Lower leg skin (tissue), 4 donors: ENCODE measurements at regions not wholly inside any gene's neighbourhood (a gene's known extent, or its start where the extent isn't known, plus 50 kb on each side); places are given as distances from the start of the nearest gene placed in this dataset.

Source experiments
- DNase-seq, 2 donors: peaks; one replicate each; pipeline ENCODE4 v3.0.0-alpha.2; 2019; ENCODE audit warnings: low spot score in 2 of 2
- H3K4me3 ChIP-seq: fragments of 200-600 bp; sonication (generic); 2 replicates; pipeline ENCODE4 v1.5.1; 2017; ENCODE audit warnings: mild to moderate bottlenecking, low read depth; ENCODE audit not compliant: poor library complexity, severe bottlenecking
- POLR2A ChIP-seq, 2 donors: fragments of 450-650 bp; IDR thresholded peaks; one replicate each; pipeline ENCODE4 v1.6.1; 2016 to 2017; ENCODE audit warnings: antibody characterized with exemption in 2 of 2, mild to moderate bottlenecking in 1 of 2, moderate library complexity in 1 of 2
- WGBS, 2 donors: methylation state at CpG; one replicate each; pipeline ENCODE4 v1.1.5; 2018; 5-methylcytosine and 5-hydroxymethylcytosine counted together
- intact Hi-C: fragments of 100-400 bp; cut with DNase I; formaldehyde crosslinking; loops from one replicate; pipeline ENCODE4 v1.15.0; 2023; ENCODE audit warnings: low total_unique reads
- TF ChIP-seq, protein P1 (sequence below), 3 donors: fragments of 450-650 bp; IDR thresholded peaks; one replicate each; pipeline ENCODE4 v1.5.1; 2016; ENCODE audit warnings: antibody characterized with exemption in 3 of 3, mild to moderate bottlenecking in 3 of 3, moderate library complexity in 2 of 3

DNA sequence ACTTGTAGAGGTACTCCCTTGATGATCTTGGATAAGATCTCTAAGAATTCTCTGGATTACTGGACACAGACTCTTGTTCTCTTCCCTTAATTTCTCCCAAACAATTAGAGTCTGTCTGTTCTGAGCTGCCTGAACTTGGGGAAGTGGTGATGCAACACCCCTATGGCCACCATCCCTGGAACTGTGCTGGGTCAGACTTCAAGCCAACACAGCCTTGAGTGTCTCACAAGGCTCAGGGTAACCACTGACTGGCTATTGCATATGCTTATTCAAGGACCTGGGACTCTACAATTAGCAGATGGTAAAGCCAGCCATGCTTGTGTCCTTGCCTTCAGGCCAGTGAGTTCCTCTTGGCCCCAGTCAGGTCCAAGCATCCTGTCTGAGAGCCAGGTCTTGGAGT is 504.5 kb downstream of the MAN2A1 start:
- no peak for DNase-seq
- intact Hi-C loops = no loop called here
- H3K4me3 ChIP-seq = no peak overlapping the region
- no peak for TF ChIP-seq POLR2A (IDR thresholded peaks at IDR 0.05)
- TF ChIP-seq, protein P1, sequence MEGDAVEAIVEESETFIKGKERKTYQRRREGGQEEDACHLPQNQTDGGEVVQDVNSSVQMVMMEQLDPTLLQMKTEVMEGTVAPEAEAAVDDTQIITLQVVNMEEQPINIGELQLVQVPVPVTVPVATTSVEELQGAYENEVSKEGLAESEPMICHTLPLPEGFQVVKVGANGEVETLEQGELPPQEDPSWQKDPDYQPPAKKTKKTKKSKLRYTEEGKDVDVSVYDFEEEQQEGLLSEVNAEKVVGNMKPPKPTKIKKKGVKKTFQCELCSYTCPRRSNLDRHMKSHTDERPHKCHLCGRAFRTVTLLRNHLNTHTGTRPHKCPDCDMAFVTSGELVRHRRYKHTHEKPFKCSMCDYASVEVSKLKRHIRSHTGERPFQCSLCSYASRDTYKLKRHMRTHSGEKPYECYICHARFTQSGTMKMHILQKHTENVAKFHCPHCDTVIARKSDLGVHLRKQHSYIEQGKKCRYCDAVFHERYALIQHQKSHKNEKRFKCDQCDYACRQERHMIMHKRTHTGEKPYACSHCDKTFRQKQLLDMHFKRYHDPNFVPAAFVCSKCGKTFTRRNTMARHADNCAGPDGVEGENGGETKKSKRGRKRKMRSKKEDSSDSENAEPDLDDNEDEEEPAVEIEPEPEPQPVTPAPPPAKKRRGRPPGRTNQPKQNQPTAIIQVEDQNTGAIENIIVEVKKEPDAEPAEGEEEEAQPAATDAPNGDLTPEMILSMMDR (IDR thresholded peaks at IDR 0.05) = no peak

DNA sequence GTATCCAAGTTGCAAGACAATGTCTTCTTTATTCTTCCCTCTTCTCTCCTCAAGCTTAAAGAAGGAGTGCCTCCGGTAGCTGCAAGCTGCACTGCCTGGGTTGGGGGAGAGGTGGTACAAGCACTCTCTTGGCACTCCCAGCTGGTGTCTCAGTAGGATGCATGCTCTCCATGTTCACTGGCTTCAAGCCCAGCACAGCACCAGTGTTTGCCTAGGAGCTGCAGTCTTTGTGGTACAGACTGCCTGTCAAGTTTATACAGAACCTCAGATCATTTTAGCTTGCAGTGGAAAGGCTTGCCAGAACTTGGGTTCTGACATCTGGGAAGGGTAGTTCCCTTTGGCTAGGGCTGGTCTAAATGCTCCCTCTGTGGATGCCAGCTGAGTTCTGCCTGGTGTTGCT is 505.6 kb downstream of the MAN2A1 start:
- TF ChIP-seq POLR2A (IDR thresholded peaks at IDR 0.05) = no peak
- TF ChIP-seq, protein P1 (IDR thresholded peaks at IDR 0.05) = no peak
- DNase-seq = no peak
- H3K4me3 ChIP-seq = no peak overlapping the region
- WGBS, 2 donors = 64 to 65% methylated on average over 1 of the region's 1 CpG
- intact Hi-C loops = no loop called here

DNA sequence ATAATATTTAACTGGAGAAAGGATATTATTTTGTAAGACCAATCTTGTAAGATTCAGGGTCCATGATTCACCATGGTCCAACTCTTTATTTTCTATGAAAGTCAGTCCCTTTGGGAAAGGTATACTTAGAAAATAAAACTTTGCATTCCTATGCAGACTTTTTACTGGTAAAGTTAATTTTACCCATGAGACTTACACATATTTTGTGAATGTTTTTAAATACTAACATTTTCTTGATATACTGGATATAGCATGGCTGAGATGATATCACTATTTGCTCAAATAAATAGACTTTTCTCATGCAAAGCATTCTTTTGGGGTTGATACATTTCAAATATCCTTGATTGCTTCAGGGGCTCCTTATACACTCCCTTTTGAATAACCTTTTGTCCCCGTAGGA is 512.1 kb downstream of the MAN2A1 start:
- DNase-seq = no peak
- TF ChIP-seq, protein P1 (IDR thresholded peaks at IDR 0.05) = no peak
- no peak for TF ChIP-seq POLR2A (IDR thresholded peaks at IDR 0.05)
- intact Hi-C loops = no loop called here
- 31 to 39% methylated on average over 1 of the region's 1 CpG for WGBS, 2 donors
- H3K4me3 ChIP-seq = no peak overlapping the region

DNA sequence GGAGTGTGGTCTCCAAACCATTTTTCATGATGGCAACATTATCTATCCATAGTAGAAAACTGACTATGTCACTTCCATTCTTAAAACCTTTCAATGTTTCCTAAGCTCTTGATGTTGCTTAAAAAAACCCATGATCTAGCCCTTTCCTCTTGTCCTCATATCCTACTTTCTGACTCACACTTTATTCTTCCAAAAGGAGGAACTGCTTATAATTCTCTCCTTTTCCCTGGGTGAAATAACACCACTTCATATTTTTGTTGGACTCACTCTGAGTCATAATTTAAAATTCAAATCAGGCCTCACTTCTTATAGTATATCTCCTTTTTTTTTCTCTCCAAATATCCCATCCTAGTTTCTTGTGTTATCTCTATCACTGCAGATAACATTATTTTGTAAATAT is 513.9 kb downstream of the MAN2A1 start:
- no peak overlapping the region for H3K4me3 ChIP-seq
- TF ChIP-seq, protein P1 (IDR thresholded peaks at IDR 0.05) = no peak
- TF ChIP-seq POLR2A (IDR thresholded peaks at IDR 0.05) = no peak
- DNase-seq = no peak
- intact Hi-C loops = no loop called here

DNA sequence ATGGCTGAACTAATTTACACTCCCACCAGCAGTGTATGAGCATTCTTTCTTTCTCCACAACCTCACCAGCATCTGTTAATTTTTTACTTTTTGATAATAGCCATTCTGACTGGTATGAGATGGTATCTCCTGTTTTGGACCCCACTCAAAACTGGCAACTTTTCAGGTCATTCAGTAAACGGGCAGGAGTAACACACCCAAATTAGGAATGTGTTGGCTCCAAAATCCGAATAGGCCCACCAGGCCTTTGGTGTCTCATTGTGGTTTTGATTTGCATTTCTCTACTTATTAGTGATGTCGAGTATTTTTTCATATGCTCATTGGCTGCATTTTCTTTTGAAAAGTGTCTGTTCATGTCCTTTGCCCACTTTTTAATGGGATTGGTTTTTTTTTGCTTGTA is 517.1 kb downstream of the TMEM232 start:
- no peak overlapping the region for H3K4me3 ChIP-seq
- no peak for DNase-seq
- TF ChIP-seq, protein P1 (IDR thresholded peaks at IDR 0.05) = no peak
- TF ChIP-seq POLR2A (IDR thresholded peaks at IDR 0.05) = no peak
- intact Hi-C loops = no loop called here
- WGBS, 2 donors = 59 to 61% methylated on average over 3 of the region's 3 CpGs

DNA sequence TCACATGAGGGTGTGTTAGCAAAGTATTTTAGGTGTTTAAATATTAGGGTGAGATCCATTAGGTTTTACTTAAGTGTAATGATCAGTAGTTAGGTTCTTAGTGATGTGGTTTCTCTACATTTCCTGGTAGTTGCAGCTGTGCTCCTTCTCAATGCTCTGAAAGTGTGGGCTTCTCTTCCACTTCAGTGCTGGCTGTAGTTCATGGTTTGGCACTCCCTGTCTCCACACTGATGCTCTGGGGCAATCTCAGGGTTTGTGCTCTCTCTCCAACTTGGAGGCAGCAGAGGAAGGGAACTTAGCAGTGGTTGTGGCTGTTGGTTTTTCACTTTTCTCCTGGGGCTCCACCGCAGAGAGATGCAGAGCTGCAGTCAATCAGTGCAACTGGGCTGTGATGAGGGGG is 507.5 kb downstream of the TMEM232 start:
- WGBS, 2 donors = 94 to 100% methylated on average over 1 of the region's 1 CpG
- DNase-seq = no peak
- no peak overlapping the region for H3K4me3 ChIP-seq
- TF ChIP-seq, protein P1 (IDR thresholded peaks at IDR 0.05) = no peak
- TF ChIP-seq POLR2A (IDR thresholded peaks at IDR 0.05) = no peak
- intact Hi-C loops = no loop called here
